AG10803 (cell line): ENCODE measurements at regions not wholly inside any gene's neighbourhood (a gene's known extent, or its start where the extent isn't known, plus 50 kb on each side); places are given as distances from the start of the nearest gene placed in this dataset.

Experiments used
- DNase-seq: peaks from one replicate; pipeline ENCODE4 v3.0.0; 2010; ENCODE audit warnings: low read depth
- H3K4me3 ChIP-seq: 2 replicates; pipeline ENCODE4 v1.5.1; 2011; ENCODE audit warnings: mild to moderate bottlenecking, low read length, control low read depth
- TF ChIP-seq, protein P1 (sequence below): conservative IDR thresholded peaks from 2 replicates; pipeline ENCODE4 v1.5.1; 2011; ENCODE audit warnings: mild to moderate bottlenecking, low read length, control low read depth, inconsistent platforms

DNA sequence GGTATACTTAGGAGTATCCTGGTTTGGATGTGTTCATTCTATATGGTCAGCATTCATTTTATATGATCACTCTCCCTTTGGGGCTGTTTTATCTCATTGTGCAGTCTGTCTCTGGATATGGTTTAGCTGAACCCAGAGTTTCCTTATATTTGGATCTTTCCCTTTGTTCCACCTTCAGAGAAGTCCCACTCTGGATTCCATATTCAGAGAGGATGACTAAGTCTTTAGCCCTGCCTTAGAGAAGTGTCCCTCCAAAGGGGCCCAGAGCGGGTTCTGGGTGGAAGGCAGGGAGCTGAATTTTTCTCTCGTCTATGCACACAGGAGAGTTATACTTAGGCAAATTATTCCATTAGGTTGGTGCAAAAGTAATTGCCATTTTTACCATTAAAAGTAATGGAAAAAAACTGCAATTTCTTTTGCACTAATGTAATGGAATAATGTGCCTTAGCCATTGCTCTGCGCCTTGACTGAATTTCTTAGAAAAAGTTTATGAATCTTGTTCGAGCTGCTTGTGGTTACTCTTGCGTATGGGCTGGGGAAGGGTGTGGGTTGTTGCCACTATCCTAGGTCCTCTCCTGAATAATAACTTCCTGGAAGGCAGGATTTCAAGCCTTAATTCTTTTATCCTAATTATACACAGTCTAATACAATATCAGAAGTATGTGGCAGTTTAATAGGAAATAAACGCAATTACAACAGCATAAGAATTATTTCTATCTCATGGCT, 74.2 kb upstream of the MTPN start:
- DNase-seq, result no peak
- TF ChIP-seq, protein P1, sequence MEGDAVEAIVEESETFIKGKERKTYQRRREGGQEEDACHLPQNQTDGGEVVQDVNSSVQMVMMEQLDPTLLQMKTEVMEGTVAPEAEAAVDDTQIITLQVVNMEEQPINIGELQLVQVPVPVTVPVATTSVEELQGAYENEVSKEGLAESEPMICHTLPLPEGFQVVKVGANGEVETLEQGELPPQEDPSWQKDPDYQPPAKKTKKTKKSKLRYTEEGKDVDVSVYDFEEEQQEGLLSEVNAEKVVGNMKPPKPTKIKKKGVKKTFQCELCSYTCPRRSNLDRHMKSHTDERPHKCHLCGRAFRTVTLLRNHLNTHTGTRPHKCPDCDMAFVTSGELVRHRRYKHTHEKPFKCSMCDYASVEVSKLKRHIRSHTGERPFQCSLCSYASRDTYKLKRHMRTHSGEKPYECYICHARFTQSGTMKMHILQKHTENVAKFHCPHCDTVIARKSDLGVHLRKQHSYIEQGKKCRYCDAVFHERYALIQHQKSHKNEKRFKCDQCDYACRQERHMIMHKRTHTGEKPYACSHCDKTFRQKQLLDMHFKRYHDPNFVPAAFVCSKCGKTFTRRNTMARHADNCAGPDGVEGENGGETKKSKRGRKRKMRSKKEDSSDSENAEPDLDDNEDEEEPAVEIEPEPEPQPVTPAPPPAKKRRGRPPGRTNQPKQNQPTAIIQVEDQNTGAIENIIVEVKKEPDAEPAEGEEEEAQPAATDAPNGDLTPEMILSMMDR, result no peak
- no peak overlapping the region for H3K4me3 ChIP-seq

DNA sequence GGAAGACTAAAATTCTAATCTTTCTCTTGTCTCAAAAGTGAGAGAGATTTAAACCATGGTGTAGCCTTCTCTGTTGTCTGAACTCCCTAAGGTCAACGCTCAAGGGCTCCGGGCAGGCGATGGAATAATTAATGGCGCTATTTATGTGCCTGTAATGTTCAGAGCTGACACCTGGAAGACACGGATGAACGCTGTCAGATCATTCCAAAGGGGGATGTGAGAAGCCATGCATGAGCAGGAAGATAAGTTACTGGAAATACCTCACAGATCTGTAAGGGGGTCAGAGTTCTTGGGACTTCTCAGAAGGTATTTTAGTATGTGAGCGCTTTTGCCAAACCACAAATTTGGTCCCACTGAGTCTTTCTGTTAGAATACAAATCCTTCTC, 73.3 kb upstream of the MTPN start:
- no peak for DNase-seq

DNA sequence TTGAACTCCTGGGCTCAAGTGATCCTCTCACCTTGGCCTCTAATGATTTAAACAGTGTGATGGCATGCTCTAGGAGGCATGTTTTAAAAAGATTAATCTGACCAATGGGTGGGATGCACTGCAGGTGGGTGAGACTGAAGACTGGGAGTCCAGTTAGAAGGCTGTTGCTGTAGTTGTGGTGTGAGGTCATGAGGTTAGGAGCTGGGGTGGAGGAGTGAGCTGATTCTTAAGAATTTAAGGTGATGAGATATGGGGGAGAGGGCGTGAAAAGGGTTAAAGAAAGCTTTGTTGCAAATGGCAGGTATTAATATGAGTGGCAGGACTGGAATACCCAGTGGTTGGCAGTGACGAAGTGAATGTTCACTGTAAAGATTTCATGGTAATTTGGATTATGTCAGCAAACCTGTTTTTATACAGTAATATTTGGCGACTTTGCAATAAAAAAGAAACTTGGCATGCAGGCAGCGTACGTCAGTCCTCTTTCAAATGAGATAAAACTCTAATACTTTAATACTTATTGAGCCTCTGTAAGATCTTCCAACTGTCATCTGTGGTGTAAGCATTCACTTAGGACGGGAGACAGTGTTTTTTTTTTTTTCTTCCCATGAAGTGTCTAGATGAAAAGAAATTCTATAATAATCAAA, 72.8 kb upstream of the MTPN start:
- TF ChIP-seq, protein P1, result no peak
- H3K4me3 ChIP-seq, result no peak overlapping the region
- DNase-seq, result no peak

More for the DNA sequence above, 73.3 kb upstream of the MTPN start:
- no peak overlapping the region for H3K4me3 ChIP-seq
- TF ChIP-seq, protein P1, result no peak

DNA sequence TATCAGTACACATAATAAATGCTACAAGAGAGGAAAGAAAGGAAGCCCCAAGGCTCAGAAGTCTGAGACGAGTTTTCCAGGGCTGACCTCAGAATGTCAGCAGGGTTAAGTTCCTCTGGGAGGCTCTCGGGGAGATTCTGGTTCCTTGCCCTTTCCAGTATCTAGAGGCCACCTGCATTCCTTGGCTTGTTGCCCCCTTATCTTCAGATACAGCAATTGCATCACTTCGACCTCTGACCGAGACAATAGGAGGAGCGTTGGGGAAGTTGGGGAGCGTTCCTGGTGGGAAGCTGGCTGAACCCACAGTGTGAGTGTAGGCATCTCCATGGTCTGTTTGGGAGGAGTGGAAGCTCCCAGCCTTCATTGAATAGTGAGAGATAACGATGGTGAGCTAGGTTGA, 72.0 kb upstream of the MTPN start:
- H3K4me3 ChIP-seq, result no peak overlapping the region
- TF ChIP-seq, protein P1, result no peak

DNA sequence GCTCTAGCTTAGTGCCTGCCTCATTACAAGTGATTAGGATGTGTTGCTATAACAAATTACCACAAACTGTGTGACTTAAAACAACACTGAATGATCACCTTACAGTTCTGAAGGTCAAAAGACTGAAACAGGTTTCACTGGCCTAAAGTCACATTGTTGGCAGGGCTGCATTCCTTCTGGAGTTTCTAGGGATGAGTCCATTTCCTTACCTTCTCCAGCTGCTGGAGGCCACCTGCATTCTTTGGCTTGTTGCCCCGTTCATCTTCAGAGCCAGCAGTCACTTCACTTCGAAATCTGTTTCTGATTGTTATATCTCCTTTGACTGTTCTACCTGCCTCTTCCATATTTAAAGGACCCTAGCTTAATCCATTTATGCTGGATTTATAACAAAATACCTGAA, 69.4 kb upstream of the MTPN start:
- TF ChIP-seq, protein P1, result no peak
- DNase-seq, result no peak
- no peak overlapping the region for H3K4me3 ChIP-seq

More for the DNA sequence above, 72.0 kb upstream of the MTPN start:
- DNase-seq, result no peak

DNA sequence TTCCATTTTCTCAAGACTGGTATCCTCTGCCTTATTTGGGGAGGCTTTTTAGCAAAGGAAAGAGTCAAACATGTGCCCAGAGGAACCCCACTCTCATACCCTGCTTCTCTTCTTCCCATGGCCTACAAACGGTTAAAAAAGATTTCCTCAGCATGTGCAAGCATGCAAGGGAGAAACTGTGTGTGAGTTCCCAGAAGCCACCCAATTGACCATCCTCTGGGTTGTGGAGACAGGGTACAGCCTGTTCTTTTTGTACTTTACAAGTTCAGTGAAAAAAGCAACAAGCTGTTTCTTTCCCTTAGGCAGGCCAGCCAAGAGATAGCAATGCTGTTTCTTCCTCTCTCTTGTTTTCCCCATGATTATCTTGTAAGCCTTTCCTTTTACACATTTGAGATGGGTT, 68.8 kb upstream of the MTPN start:
- no peak overlapping the region for H3K4me3 ChIP-seq
- TF ChIP-seq, protein P1, result no peak
- no peak for DNase-seq

DNA sequence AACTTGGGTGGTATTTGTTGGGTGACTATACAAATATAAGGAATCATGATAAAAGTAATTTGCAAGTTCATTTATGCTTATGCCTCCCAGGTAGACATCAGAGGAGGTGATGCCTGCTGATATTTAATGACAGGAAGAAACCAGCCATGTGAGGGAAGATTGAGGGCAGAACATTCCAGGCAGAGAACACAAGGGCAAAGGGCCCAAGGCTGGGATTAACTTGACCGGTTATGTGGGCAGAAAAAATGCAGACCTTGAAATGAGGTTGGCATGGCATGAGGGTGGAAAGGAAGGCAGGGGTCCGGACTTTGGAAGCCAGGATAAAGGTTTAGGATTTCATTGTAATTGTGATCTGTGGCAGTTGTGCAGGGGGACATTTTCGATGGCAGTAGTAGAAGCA, 68.0 kb upstream of the MTPN start:
- DNase-seq, result no peak
- H3K4me3 ChIP-seq, result no peak overlapping the region
- TF ChIP-seq, protein P1, result no peak
